DND-41 (cell line): ENCODE measurements at regions not wholly inside any gene's neighbourhood (a gene's known extent, or its start where the extent isn't known, plus 50 kb on each side); places are given as distances from the start of the nearest gene placed in this dataset.

Experiments
- ATAC-seq: fragments of 200-7000 bp; cut with Tn5 transposase; 3 replicates; pipeline ENCODE4 v1.9.1; 2021; ENCODE audit warnings: low read depth; ENCODE audit not compliant: insufficient read depth
- DNase-seq: peaks from one replicate; pipeline ENCODE4 v3.0.0-alpha.2; 2020
- H2AFZ ChIP-seq: 2 replicates; pipeline ENCODE4 v1.6.0; 2012; ENCODE audit warnings: low read depth, low read length
- H3K27ac ChIP-seq: 2 replicates; pipeline ENCODE4 v1.5.1; 2012; ENCODE audit warnings: low read length, inconsistent platforms
- H3K27me3 ChIP-seq: fragments of 200-600 bp; sonication (generic); 2 replicates; pipeline ENCODE4 v1.6.0; 2012; ENCODE audit warnings: low read length, mild to moderate bottlenecking, inconsistent platforms; ENCODE audit not compliant: insufficient read depth, poor library complexity
- H3K36me3 ChIP-seq: 2 replicates; pipeline ENCODE4 v1.5.1; 2012; ENCODE audit warnings: low read length, inconsistent platforms; ENCODE audit not compliant: insufficient read depth
- H3K4me1 ChIP-seq: 2 replicates; pipeline ENCODE4 v1.5.1; 2012; ENCODE audit warnings: mild to moderate bottlenecking, low read length; ENCODE audit not compliant: insufficient read depth
- H3K4me2 ChIP-seq: 2 replicates; pipeline ENCODE4 v1.6.0; 2012; ENCODE audit warnings: mild to moderate bottlenecking, moderate library complexity, low read length, inconsistent platforms; ENCODE audit not compliant: insufficient read depth
- H3K4me3 ChIP-seq, 2 experiments: fragments of 200-600 bp in 1 of 2; shearing (Covaris generic) in 1 of 2; 2 replicates each; pipeline ENCODE4 v1.5.1; 2012 to 2016; ENCODE audit warnings: inconsistent platforms in 2 of 2, low read length in 2 of 2, mild to moderate bottlenecking in 2 of 2, low read depth in 1 of 2, moderate library complexity in 1 of 2
- H3K79me2 ChIP-seq: 2 replicates; pipeline ENCODE4 v1.6.0; 2012; ENCODE audit warnings: low read length, inconsistent platforms; ENCODE audit not compliant: insufficient read depth
- H3K9ac ChIP-seq: 2 replicates; pipeline ENCODE4 v1.6.0; 2012; ENCODE audit warnings: low read depth, mild to moderate bottlenecking, inconsistent platforms, low read length, moderate library complexity
- H3K9me3 ChIP-seq: 2 replicates; pipeline ENCODE4 v1.5.1; 2012; ENCODE audit warnings: low read length, moderate library complexity, mild to moderate bottlenecking, inconsistent platforms; ENCODE audit not compliant: insufficient read depth, severe bottlenecking
- H4K20me1 ChIP-seq: 2 replicates; pipeline ENCODE4 v1.6.0; 2012; ENCODE audit warnings: low read length; ENCODE audit not compliant: insufficient read depth
- CTCF ChIP-seq: IDR thresholded peaks from 2 replicates; pipeline ENCODE4 v1.5.1; 2012; ENCODE audit warnings: borderline replicate concordance, low read length, moderate library complexity, mild to moderate bottlenecking; ENCODE audit not compliant: poor library complexity, severe bottlenecking; ENCODE audit errors: extremely low read depth
- EZH2 ChIP-seq: IDR thresholded peaks from 3 replicates; pipeline ENCODE4 v1.6.1; 2012; ENCODE audit warnings: borderline replicate concordance, low read depth, mild to moderate bottlenecking, moderate library complexity, low read length, inconsistent platforms; ENCODE audit not compliant: severe bottlenecking

DNA sequence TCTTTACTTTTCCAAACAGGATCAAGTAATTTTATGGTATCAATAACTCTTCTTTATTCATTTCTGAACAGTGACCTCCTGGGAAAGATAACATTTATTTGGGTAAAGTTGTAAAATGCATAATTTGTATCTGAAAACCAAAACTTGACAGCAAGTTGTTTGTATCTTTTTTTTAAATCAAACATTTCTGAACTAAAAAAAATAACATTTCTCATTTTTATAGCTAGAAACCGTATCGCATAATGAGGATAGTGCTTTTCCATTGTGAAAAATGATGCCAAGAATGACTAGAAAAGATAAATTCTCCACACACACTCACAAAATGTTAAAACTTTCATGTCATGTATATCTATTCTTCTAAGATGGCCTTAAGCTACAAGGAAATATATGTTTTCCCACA is 578.2 kb downstream of the RIT2 start:
- Histone ChIP-seq H2AFZ (no peak overlapping the region), H3K4me3 (no peak overlapping the region), H3K36me3 (no peaks in the 10 kb centered on the region), H3K9me3 (no peaks in the 10 kb centered on the region), H3K9ac (no peak overlapping the region), H3K27ac (no peak overlapping the region), H3K4me1 (no peaks in the 10 kb centered on the region), H3K79me2 (no peaks in the 10 kb centered on the region), H4K20me1 (no peaks in the 10 kb centered on the region), H3K27me3 (no peaks in the 10 kb centered on the region), H3K4me2 (no peak overlapping the region)
- DNase-seq: no peak
- TF ChIP-seq CTCF (no peak), EZH2 (no peak)
- ATAC-seq: no peak

DNA sequence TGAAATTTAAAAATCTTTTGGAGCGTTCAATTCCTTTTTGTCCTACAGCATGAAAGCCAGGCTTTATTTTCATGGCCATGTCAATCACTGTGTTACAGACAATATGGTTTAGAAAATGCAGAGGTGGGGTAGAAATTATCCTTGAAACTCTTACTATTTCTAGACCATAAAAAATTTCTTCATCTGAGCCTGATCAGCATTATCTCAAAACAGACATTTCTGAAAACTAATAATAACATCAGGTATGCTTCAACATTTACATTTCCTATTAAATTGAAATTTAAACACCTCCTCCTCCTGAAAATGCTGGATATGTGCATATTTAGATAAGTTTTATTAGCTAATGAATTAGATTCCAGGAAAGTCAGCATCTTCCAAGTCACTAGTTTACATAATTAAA is 570.6 kb downstream of the RIT2 start:
- no peak overlapping the region for H3K4me2 ChIP-seq
- TF ChIP-seq CTCF (no peak), EZH2 (no peak)

DNA sequence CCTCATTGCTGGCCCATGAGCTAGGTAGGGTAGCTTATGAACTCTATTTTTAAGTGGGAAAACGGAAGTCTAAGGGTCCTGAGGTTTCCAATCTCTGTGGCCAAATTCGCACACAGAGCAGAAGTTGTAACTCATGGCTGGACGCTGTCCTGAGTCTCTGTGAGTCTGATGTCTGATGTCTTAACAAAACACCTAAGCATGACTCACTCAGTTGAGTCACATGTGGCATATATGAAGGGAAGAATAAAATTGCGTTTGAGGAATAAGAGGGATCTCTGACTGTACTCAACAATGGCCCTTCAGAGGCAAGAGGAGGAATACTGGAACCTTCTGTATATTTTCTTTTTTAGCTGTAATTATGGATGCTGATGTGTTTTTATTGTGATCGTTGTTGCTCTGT is 569.7 kb downstream of the RIT2 start:
- no peaks in the 10 kb centered on the region for H4K20me1 ChIP-seq
- no peak overlapping the region for H3K27ac ChIP-seq
- ATAC-seq: no peak
- H3K4me3 ChIP-seq: no peak overlapping the region
- no peak overlapping the region for H3K4me2 ChIP-seq
- H3K27me3 ChIP-seq: no peaks in the 10 kb centered on the region
- H2AFZ ChIP-seq: no peak overlapping the region
- no peak overlapping the region for H3K9ac ChIP-seq
- H3K79me2 ChIP-seq: no peaks in the 10 kb centered on the region
- no peaks in the 10 kb centered on the region for H3K9me3 ChIP-seq
- H3K36me3 ChIP-seq: no peaks in the 10 kb centered on the region
- no peak for DNase-seq
- TF ChIP-seq EZH2 (no peak), CTCF (no peak)
- H3K4me1 ChIP-seq: no peaks in the 10 kb centered on the region

More for the DNA sequence above, 570.6 kb downstream of the RIT2 start:
- H3K79me2 ChIP-seq: no peaks in the 10 kb centered on the region
- H3K4me3 ChIP-seq: no peak overlapping the region
- H4K20me1 ChIP-seq: no peaks in the 10 kb centered on the region
- ATAC-seq: no peak
- no peaks in the 10 kb centered on the region for H3K27me3 ChIP-seq
- no peaks in the 10 kb centered on the region for H3K36me3 ChIP-seq
- no peak overlapping the region for H3K27ac ChIP-seq
- H2AFZ ChIP-seq: no peak overlapping the region
- H3K9me3 ChIP-seq: no peaks in the 10 kb centered on the region
- DNase-seq: no peak
- H3K4me1 ChIP-seq: no peaks in the 10 kb centered on the region
- H3K9ac ChIP-seq: no peak overlapping the region

DNA sequence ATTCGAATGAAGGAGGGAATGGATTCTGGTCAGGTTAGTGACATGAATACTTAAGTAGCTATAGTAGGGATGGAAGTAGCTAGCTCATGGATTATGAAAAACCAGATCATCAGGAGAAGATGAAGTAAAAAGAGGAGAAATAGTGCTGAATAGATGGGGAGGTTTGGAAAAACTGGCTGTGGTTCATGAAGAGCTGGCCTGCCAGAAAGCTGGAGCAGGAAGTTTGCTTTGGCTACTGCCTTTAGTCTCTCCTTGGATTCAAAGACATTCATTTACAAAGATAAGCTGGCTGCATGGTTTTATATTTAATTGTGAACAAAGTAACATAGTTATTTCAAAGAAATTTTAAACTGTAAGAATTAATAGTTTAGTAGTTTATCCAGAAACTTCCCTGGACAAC is 567.0 kb downstream of the RIT2 start:
- Histone ChIP-seq H3K9ac (no peak overlapping the region), H4K20me1 (no peaks in the 10 kb centered on the region), H3K4me1 (no peaks in the 10 kb centered on the region), H3K4me2 (no peak overlapping the region), H3K27me3 (no peaks in the 10 kb centered on the region), H3K36me3 (no peaks in the 10 kb centered on the region), H3K79me2 (no peaks in the 10 kb centered on the region), H2AFZ (no peak overlapping the region), H3K4me3 (no peak overlapping the region), H3K9me3 (no peaks in the 10 kb centered on the region), H3K27ac (no peak overlapping the region)
- ATAC-seq (no peak), DNase-seq (no peak)
- no peak for TF ChIP-seq CTCF
- no peak for TF ChIP-seq EZH2
